ENCODE measurements at regions not wholly inside any gene's neighbourhood (a gene's known extent, or its start where the extent isn't known, plus 50 kb on each side); places are given as distances from the start of the nearest gene placed in this dataset.
A peak's percentile ranks its signal among the peaks of the same experiment; 100 is the strongest.

- no peak for DNase-seq
Measured at GRCh38 chr4:127048376-127049044, 584.2 kb upstream of the INTU start.

- DNase-seq = no peak
Measured at GRCh38 chr4:127049526-127049925, 583.2 kb upstream of the INTU start.

DNA sequence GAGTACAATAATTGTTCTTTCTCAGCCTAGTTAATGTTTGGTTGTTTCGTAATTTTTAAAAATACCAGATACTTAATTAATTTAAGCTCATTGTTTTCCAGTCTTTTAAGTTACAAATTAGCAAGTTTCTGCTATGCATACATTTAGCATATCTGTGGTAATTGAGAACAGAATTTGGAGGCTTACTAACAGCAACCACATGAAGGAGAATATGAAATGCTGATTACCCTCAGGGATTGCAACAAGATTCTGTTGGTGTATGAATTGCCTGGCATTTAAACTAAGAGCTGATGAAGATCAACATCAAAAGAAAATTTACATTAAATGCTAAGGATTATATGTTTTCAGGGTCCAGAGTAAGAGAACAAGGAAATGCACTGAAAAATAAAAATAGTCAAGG, 580.0 kb upstream of the INTU start:
- no peak for DNase-seq

DNA sequence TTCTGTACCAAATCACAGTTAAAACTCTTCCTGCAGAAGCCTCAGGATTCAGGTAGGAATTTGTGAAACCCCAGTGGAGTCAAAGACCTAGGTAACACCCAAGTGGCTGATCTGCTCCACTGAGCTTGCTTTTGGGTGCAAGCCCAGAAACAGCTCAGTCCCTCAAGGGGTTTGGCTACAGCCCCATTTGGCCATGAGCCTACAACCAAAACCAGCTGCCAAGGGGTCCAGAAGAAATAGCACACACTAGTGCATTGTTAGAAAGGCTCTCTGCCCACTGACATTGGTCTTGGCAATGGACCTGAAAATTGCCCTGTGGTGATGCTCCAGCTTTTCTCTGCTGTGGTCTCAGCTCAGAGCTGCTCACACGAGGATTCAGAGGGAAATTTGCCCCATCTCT, 577.4 kb upstream of the INTU start:
- DNase-seq = peak; percentile 9

GRCh38 chr4:127069675-127070074, 563.1 kb upstream of the INTU start:
- no peak for DNase-seq

DNA sequence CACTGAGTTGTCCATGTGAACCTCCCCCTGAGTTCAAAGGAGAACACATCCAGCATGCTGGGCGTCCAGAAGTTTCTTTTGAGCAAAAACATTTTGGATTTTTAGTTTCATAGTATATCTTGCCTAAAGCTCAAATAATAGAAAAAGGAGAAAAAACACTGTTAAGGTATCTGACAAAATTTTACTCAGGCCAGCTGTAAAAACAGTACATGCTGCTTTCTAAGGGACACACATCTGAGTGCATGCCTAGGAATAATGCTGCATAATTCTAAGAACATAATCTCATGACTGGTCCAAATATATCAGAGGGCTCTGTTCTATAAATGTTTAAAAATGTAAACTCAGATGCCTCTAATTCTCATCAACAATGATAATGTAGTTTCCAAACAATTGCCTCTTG, 561.3 kb upstream of the INTU start:
- DNase-seq = no peak

DNA sequence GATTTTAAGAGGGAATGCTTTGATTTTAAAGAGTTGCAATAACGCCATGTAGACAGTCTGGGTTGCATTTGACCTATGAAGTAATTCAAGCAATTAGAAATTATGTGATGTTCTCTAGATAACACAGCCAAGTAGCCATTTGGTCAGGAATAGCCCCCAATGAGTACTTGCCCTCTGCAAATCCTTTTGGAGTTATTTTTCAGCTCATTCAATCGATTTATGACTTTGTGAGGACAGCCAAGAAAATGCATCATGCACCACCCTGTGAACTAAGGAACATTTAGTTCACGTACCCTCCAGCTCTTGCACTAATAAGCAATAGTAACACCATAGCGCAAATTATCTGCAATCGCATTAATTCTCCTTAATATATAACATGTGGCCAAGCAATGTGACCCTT, 552.6 kb upstream of the INTU start:
- DNase-seq = no peak

DNA sequence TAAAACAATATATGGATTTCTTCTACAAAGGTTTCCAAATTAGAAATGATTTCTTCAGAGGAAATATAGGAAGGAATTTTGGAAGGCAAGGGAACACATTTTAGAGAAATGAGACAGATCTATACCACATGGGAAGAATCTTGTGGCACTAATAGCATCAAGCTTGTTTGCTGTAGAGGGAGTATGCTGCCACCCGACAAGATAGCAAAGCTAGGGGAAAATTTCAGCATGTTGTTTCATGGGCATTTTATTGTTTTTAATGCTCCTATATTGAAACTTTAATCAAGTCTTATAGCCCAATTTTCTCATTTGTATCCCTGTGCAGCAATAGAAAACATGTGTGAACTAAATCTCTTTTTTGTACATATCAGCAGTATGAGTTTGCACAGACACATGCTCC, 551.7 kb upstream of the INTU start:
- DNase-seq = no peak

- DNase-seq = no peak
Measured at GRCh38 chr4:127082986-127083385, 549.8 kb upstream of the INTU start.

DNA sequence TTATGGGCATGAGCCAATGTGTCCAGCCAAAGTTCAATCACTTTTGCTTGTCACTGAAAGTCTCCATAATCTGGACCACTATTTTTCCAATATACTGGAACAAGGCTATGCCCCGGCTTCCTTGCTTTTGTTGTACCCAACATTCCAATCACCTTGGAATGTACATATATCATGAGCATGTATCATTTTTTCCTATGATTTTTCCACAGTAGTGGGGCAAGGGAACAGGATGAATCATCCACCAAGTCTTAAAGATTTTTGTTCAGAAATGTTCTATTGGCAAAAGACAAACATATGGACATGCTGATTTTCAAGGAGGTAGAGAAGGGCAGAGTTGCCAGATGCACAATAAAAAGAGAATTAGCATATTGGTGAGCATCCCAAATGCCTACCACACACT, 548.1 kb upstream of the INTU start:
- DNase-seq = no peak

- no peak for DNase-seq
Measured at GRCh38 chr4:127097061-127097460, 535.7 kb upstream of the INTU start.

DNA sequence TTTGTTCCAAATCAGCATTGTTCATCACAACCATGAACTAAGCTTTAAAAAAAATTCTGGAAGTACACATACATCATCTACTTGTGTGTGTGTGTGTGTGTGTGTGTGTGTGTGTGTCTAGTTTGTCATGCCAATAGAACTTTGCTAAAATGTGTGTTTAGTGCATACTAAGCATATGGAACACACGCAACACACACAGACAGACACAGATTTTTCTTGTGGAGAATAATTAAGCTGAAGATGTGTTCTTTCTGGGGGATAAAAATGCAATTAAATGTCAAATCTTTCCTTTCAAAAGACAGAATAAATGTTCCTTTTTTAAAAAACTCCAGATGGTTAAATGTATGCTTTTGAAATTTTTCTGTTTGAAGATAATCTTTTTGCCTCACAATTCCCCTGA, 530.4 kb upstream of the INTU start:
- DNase-seq = no peak

GRCh38 chr4:127103681-127104115, 529.1 kb upstream of the INTU start:
- DNase-seq = no peak

- DNase-seq = no peak
Measured at GRCh38 chr4:127113844-127114362, 518.9 kb upstream of the INTU start.

- DNase-seq = no peak
Measured at GRCh38 chr4:127118681-127119080, 514.1 kb upstream of the INTU start.

DNA sequence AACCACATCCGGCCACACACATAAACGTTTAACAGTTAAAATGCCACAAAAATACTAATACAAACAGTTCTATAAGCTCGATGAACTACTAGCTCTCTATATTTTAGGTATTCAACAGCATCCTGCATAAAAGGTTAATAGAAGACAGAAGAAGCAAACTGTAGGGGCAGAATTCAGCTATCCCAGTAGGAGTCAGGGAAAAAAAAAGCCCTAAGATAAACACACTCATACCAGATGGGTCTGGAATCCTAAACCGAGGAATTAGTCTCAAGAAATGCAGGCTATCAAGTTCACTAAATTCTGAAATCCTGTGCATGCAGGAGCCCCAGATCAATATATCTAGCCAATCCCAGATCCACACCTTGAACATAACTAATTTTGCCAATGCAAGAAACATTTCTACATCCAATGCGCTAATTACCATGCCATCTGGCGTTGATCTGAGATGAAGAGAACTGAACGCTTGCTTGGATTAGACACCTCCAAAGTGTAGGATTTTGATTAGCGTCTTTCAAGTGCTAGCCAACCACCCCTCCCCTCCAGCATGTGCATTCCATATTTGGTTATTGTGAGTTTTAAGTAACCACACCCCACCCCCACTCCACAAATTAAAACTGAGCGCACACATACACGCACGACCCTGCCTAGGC, 512.2 kb upstream of the INTU start:
- no peak for DNase-seq

DNA sequence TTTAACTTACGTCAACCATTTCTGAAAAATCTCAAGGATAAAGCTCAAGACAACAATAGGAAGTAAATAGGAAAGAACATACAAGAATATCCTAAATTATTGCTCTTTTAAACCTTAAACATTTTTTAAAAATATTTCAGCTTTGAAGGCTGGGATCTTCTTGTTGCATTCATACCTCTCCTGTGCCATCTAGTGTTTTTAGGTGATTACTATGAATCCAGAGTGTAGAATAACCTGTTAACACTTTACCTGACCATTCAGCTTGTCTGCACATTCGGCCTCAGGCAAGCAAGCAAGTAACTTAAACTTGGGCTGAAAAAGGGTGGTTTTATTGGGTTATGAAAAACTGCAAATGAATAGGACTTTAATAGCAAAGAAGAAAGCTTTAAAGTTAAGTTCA, 507.8 kb upstream of the INTU start:
- no peak for DNase-seq

- no peak for DNase-seq
Measured at GRCh38 chr4:127126718-127127117, 506.0 kb upstream of the INTU start.

DNA sequence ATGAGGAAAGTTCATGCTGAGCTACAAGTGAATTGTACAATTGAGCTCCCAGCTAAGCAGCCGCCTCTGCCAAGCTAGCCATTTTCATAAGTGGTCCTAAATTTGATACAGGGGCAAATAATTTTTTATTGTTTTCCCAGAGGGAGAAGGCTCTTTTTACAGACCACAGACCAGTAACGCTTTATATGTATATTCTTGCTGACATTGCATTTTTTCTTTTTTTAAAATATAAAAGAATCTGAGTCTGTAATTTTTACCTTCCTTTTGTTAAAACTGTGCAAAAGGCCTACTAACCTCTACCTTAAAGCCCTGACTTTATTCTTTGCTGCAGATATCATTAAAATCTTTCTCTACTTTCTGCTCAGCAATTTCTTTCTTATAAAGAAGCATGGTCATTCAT, 501.2 kb upstream of the INTU start:
- no peak for DNase-seq

DNA sequence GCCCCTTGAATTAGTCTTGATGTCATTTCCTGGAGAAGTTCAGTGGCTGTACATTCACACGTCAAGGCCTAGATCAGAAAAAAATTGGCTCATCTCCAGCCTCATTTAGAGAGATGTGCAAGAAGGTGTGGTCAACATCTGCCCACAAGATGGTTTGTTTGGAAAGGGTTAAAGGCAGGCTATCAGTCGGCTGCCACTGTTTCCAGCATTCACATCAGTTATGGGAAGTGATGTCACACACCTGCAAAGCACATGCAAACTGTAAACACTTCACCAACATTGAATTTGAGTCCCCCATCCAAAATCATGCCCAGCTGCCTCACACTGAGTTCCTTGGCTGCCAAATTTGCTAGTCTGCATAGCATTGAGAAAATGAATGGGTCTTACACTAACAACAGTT, 498.3 kb upstream of the INTU start:
- no peak for DNase-seq

- DNase-seq = no peak
Measured at GRCh38 chr4:127138586-127138985, 494.2 kb upstream of the INTU start.

DNA sequence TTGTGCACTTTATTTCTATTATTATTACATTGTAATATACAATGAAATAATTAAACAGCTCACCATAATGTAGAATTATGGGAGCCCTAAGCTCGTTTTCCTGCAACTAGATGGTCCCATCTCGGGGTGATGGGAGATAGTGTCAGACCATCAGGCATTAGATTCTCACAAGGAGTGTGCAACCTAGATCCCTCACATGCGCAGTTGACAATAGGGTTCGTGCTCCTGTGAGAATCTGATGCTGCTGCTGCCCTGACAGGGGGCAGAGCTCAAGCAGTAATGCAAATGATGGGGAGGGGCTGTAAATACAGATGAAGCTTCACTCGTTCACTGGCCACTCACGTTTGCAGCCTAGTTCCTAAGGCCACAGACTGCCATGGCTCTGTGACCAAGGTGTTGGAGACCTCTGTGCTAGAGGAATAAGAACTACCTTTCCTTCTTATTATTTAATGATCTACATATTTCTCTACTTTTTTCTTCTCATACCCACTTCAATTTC, 492.9 kb upstream of the INTU start:
- no peak for DNase-seq

DNA sequence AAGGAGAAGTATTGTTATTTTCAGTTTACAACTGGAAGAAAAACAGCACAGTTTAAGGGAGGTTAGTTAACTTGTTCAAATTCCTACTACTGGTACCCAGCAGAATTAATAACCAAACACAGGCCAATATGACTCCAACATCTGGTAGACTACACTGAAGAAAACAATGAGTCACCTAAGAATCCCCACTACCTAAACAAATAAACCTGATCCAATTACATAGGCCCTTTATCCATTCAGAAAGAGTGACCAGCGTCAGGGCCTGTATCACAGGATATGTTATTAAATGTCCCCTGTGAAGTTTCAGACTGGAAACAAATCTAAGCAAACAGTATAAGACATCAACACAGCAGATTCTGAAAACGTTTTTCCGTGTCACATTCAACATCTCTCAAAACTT, 492.5 kb upstream of the INTU start:
- DNase-seq = no peak

- no peak for DNase-seq
Measured at GRCh38 chr4:127141856-127142255, 490.9 kb upstream of the INTU start.

Data from NCI-H1694 treated with DMSO at 0.1 percent for 48 hours (cell line).